H9 (cell line): ENCODE measurements at regions not wholly inside any gene's neighbourhood (a gene's known extent, or its start where the extent isn't known, plus 50 kb on each side); places are given as distances from the start of the nearest gene placed in this dataset.
"Not testable (repeated sequence)": the region's sequence is repeated elsewhere in the genome, so short reads cannot be mapped to it uniquely, and the experiment has no call there.

Experiments
- DNase-seq: peaks from one replicate; pipeline ENCODE4 v3.0.0-alpha.2; 2017
- H2AFZ ChIP-seq: one replicate; pipeline ENCODE4 v1.6.1; 2013; ENCODE audit warnings: mild to moderate bottlenecking, low read length, control low read depth, moderate library complexity
- H2AK5ac ChIP-seq: 2 replicates; pipeline ENCODE4 v1.6.1; 2013; ENCODE audit warnings: low read length, control low read depth, mixed read lengths; ENCODE audit not compliant: insufficient read length
- H2BK120ac ChIP-seq: one replicate; pipeline ENCODE4 v1.6.1; 2013; ENCODE audit warnings: low read depth, mild to moderate bottlenecking, low read length, control low read depth, inconsistent platforms; ENCODE audit not compliant: poor library complexity, severe bottlenecking
- H2BK12ac ChIP-seq: 2 replicates; pipeline ENCODE4 v1.6.1; 2013; ENCODE audit warnings: low read length, control low read depth, mixed read lengths, low read depth; ENCODE audit not compliant: insufficient read length
- H2BK15ac ChIP-seq: 2 replicates; pipeline ENCODE4 v1.6.1; 2013; ENCODE audit warnings: low read depth, low read length, control low read depth
- H2BK20ac ChIP-seq: one replicate; pipeline ENCODE4 v1.6.1; 2013; ENCODE audit warnings: low read depth, mild to moderate bottlenecking, low read length, control low read depth, inconsistent platforms; ENCODE audit not compliant: poor library complexity, severe bottlenecking
- H2BK5ac ChIP-seq: 2 replicates; pipeline ENCODE4 v1.6.1; 2013; ENCODE audit warnings: low read length, control low read depth, mixed read lengths; ENCODE audit not compliant: insufficient read length
- H3K14ac ChIP-seq: 2 replicates; pipeline ENCODE4 v1.6.1; 2013; ENCODE audit warnings: low read length, control low read depth; ENCODE audit not compliant: insufficient read depth
- H3K18ac ChIP-seq: 2 replicates; pipeline ENCODE4 v1.6.1; 2013; ENCODE audit warnings: low read depth, mild to moderate bottlenecking, mixed read lengths, low read length, control low read depth; ENCODE audit not compliant: insufficient read length
- H3K23ac ChIP-seq: 2 replicates; pipeline ENCODE4 v1.6.1; 2013; ENCODE audit warnings: low read length, control low read depth, mixed read lengths, low read depth; ENCODE audit not compliant: insufficient read length
- H3K23me2 ChIP-seq: 2 replicates; pipeline ENCODE4 v1.6.1; 2013; ENCODE audit warnings: low read depth, mild to moderate bottlenecking, mixed read lengths, low read length, control low read depth; ENCODE audit not compliant: insufficient read length, poor library complexity, severe bottlenecking
- H3K27ac ChIP-seq: 2 replicates; pipeline ENCODE4 v1.5.1; 2013; ENCODE audit warnings: low read length, control low read depth, mixed read lengths, low read depth; ENCODE audit not compliant: insufficient read length
- H3K27me3 ChIP-seq: 2 replicates; pipeline ENCODE4 v1.6.1; 2013; ENCODE audit warnings: low read length, control low read depth, inconsistent platforms; ENCODE audit not compliant: insufficient read depth
- H3K4ac ChIP-seq: 2 replicates; pipeline ENCODE4 v1.6.1; 2013; ENCODE audit warnings: low read depth, mild to moderate bottlenecking, control low read depth, inconsistent platforms, low read length, moderate library complexity
- H3K4me1 ChIP-seq: 2 replicates; pipeline ENCODE4 v1.6.1; 2013; ENCODE audit warnings: low read length, control low read depth, inconsistent platforms; ENCODE audit not compliant: insufficient read depth
- H3K4me2 ChIP-seq: 2 replicates; pipeline ENCODE4 v1.6.1; 2013; ENCODE audit warnings: low read length, control low read depth, mixed read lengths; ENCODE audit not compliant: insufficient read length, insufficient read depth
- H3K56ac ChIP-seq: 2 replicates; pipeline ENCODE4 v1.6.1; 2013; ENCODE audit warnings: low read depth, mild to moderate bottlenecking, mixed read lengths, low read length, control low read depth; ENCODE audit not compliant: insufficient read length
- H3K79me1 ChIP-seq: 2 replicates; pipeline ENCODE4 v1.6.1; 2013; ENCODE audit warnings: low read depth, mild to moderate bottlenecking, moderate library complexity, low read length, control low read depth, inconsistent platforms; ENCODE audit not compliant: insufficient read depth, poor library complexity, severe bottlenecking
- H3K79me2 ChIP-seq: 2 replicates; pipeline ENCODE4 v1.6.1; 2013; ENCODE audit warnings: low read length, control low read depth, inconsistent platforms; ENCODE audit not compliant: insufficient read depth
- H3K9ac ChIP-seq: 2 replicates; pipeline ENCODE4 v1.6.1; 2013; ENCODE audit warnings: low read length, control low read depth, mixed read lengths; ENCODE audit not compliant: insufficient read length; ENCODE audit errors: extremely low read depth
- H3K9me3 ChIP-seq: one replicate; pipeline ENCODE4 v1.6.1; 2013; ENCODE audit warnings: low read depth, low read length, inconsistent platforms; ENCODE audit not compliant: control insufficient read depth
- H3T11ph ChIP-seq: one replicate; pipeline ENCODE4 v1.6.1; 2013; ENCODE audit warnings: mild to moderate bottlenecking, low read length, control low read depth, inconsistent platforms
- H4K20me1 ChIP-seq: one replicate; pipeline ENCODE4 v1.6.1; 2013; ENCODE audit not compliant: control insufficient read depth, insufficient read length, insufficient read depth
- H4K5ac ChIP-seq: 2 replicates; pipeline ENCODE4 v1.6.1; 2013; ENCODE audit warnings: low read depth, mild to moderate bottlenecking, mixed read lengths, low read length, control low read depth; ENCODE audit not compliant: insufficient read length
- H4K8ac ChIP-seq: replicated peaks from 2 replicates; pipeline ENCODE4 v1.6.1; 2013; ENCODE audit warnings: low read length, control low read depth, mixed read lengths, low read depth; ENCODE audit not compliant: insufficient read length
- H4K91ac ChIP-seq: 2 replicates; pipeline ENCODE4 v1.6.1; 2013; ENCODE audit warnings: low read depth, mild to moderate bottlenecking, moderate library complexity, mixed read lengths, low read length, control low read depth; ENCODE audit not compliant: insufficient read length
- H3K27ac Mint-ChIP-seq, 3 experiments: 2 replicates in 2 of 3; 3 replicates in 1 of 3; pipeline ENCODE4 v1.8.0; 2020 to 2021; ENCODE audit warnings: mixed read lengths in 3 of 3, mild to moderate bottlenecking in 1 of 3, moderate library complexity in 1 of 3
- H3K27me3 Mint-ChIP-seq: 2 replicates; pipeline ENCODE4 v1.8.0; 2021; ENCODE audit warnings: low read depth, mild to moderate bottlenecking, moderate library complexity, mixed read lengths
- H3K36me3 Mint-ChIP-seq, 3 experiments: 2 replicates in 2 of 3; 3 replicates in 1 of 3; pipeline ENCODE4 v1.8.0; 2020 to 2021; ENCODE audit warnings: low read depth in 3 of 3, mixed read lengths in 3 of 3; ENCODE audit not compliant: insufficient read depth in 1 of 3
- H3K4me1 Mint-ChIP-seq, 2 experiments: 2 replicates each; pipeline ENCODE4 v1.8.0; 2020; ENCODE audit warnings: mixed read lengths in 2 of 2
- H3K4me3 Mint-ChIP-seq, 2 experiments: 2 replicates in 1 of 2; 3 replicates in 1 of 2; pipeline ENCODE4 v1.8.0; 2020 to 2021; ENCODE audit warnings: mild to moderate bottlenecking in 2 of 2, mixed read lengths in 2 of 2, moderate library complexity in 1 of 2
- H3K9me3 Mint-ChIP-seq, 2 experiments: 2 replicates in 1 of 2; 3 replicates in 1 of 2; pipeline ENCODE4 v1.8.0; 2020; ENCODE audit warnings: mild to moderate bottlenecking in 2 of 2, mixed read lengths in 2 of 2, moderate library complexity in 1 of 2
- WGBS: extraction: QIAGEN DNeasy Blood & Tissue Kit; methylation state at CpG from one replicate; pipeline ENCODE4 v1.1.7; 2013; ENCODE audit warnings: missing lambda C conversion rate, low lambda C conversion rate, mixed read lengths; ENCODE audit not compliant: insufficient read length; ENCODE audit errors: extremely low coverage; 5-methylcytosine and 5-hydroxymethylcytosine counted together

GRCh38 chr10:45902324-45902723 is 55.0 kb upstream of the AGAP4 start:
- H3K27me3 Mint-ChIP-seq, H4K5ac ChIP-seq, H2BK15ac ChIP-seq, H3K23me2 ChIP-seq, H2BK12ac ChIP-seq, H3K4me2 ChIP-seq, H3K79me1 ChIP-seq, H3K4me3 Mint-ChIP-seq, H3K4me1 ChIP-seq, H3K56ac ChIP-seq, H2BK120ac ChIP-seq, H4K20me1 ChIP-seq, H3K27ac Mint-ChIP-seq, H4K91ac ChIP-seq, H2BK20ac ChIP-seq, H3K79me2 ChIP-seq, H3K14ac ChIP-seq, H3K4me1 Mint-ChIP-seq, H2AFZ ChIP-seq, H2AK5ac ChIP-seq, H3K9ac ChIP-seq, H3K23ac ChIP-seq, DNase-seq, H4K8ac ChIP-seq, H3K27me3 ChIP-seq, H3K9me3 Mint-ChIP-seq, H3K9me3 ChIP-seq, H3T11ph ChIP-seq, H3K36me3 Mint-ChIP-seq, H3K4ac ChIP-seq, H3K18ac ChIP-seq, H3K27ac ChIP-seq, H2BK5ac ChIP-seq: not testable (repeated sequence)
- no CpG with 5 or more reads among the region's 3 CpGs for WGBS

- H3K4ac ChIP-seq, H3K4me2 ChIP-seq, H2AK5ac ChIP-seq, H3K27me3 Mint-ChIP-seq, H4K91ac ChIP-seq, H3K27ac ChIP-seq, H2BK12ac ChIP-seq, H3K14ac ChIP-seq, H3K4me3 Mint-ChIP-seq, H2BK5ac ChIP-seq, H3K27me3 ChIP-seq, H3K23me2 ChIP-seq, H3K27ac Mint-ChIP-seq, DNase-seq, H3K9ac ChIP-seq, H2BK20ac ChIP-seq, H3K79me1 ChIP-seq, H2AFZ ChIP-seq, H2BK120ac ChIP-seq, H4K20me1 ChIP-seq, H3K56ac ChIP-seq, H3K9me3 ChIP-seq, H3K36me3 Mint-ChIP-seq, H3K18ac ChIP-seq, H3K4me1 ChIP-seq, H3K4me1 Mint-ChIP-seq, H3K23ac ChIP-seq, H3K9me3 Mint-ChIP-seq, H2BK15ac ChIP-seq, H4K8ac ChIP-seq, H4K5ac ChIP-seq, H3T11ph ChIP-seq, H3K79me2 ChIP-seq: not testable (repeated sequence)
- no CpG with 5 or more reads among the region's 3 CpGs for WGBS
Observed at GRCh38 chr10:45903614-45904013, 56.3 kb upstream of the AGAP4 start.

- not testable (repeated sequence) for H2BK120ac ChIP-seq, H3K14ac ChIP-seq, H3K9me3 Mint-ChIP-seq, H3K56ac ChIP-seq, H3K23ac ChIP-seq, H3K23me2 ChIP-seq, H3K79me1 ChIP-seq, H3K4me2 ChIP-seq, H4K20me1 ChIP-seq, H3K27me3 Mint-ChIP-seq, H3K4me1 ChIP-seq, H3K27me3 ChIP-seq, DNase-seq, H3K4ac ChIP-seq, H3K27ac ChIP-seq, H2AK5ac ChIP-seq, H4K5ac ChIP-seq, H3T11ph ChIP-seq, H2AFZ ChIP-seq, H3K9ac ChIP-seq, H3K4me3 Mint-ChIP-seq, H3K9me3 ChIP-seq, H2BK15ac ChIP-seq, H2BK5ac ChIP-seq, H2BK20ac ChIP-seq, H3K79me2 ChIP-seq, H2BK12ac ChIP-seq, H3K18ac ChIP-seq, H4K8ac ChIP-seq, H3K4me1 Mint-ChIP-seq, H4K91ac ChIP-seq, H3K36me3 Mint-ChIP-seq, H3K27ac Mint-ChIP-seq
- no CpG with 5 or more reads among the region's 2 CpGs for WGBS
Observed at GRCh38 chr10:45904070-45904469, 56.8 kb upstream of the AGAP4 start.
